ENCODE measurements at regions not wholly inside any gene's neighbourhood (a gene's known extent, or its start where the extent isn't known, plus 50 kb on each side); places are given as distances from the start of the nearest gene placed in this dataset.

- DNase-seq, result no peak
- TF ChIP-seq, protein P1, sequence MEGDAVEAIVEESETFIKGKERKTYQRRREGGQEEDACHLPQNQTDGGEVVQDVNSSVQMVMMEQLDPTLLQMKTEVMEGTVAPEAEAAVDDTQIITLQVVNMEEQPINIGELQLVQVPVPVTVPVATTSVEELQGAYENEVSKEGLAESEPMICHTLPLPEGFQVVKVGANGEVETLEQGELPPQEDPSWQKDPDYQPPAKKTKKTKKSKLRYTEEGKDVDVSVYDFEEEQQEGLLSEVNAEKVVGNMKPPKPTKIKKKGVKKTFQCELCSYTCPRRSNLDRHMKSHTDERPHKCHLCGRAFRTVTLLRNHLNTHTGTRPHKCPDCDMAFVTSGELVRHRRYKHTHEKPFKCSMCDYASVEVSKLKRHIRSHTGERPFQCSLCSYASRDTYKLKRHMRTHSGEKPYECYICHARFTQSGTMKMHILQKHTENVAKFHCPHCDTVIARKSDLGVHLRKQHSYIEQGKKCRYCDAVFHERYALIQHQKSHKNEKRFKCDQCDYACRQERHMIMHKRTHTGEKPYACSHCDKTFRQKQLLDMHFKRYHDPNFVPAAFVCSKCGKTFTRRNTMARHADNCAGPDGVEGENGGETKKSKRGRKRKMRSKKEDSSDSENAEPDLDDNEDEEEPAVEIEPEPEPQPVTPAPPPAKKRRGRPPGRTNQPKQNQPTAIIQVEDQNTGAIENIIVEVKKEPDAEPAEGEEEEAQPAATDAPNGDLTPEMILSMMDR (IDR thresholded peaks at IDR 0.05), result no peak
- no peaks in the 10 kb centered on the region for H4K20me1 ChIP-seq (ENCODE audit: insufficient read depth, low read length)
- H3K9ac ChIP-seq (ENCODE audit: insufficient read depth, low read length, poor library complexity, severe bottlenecking), result no peak overlapping the region
- H3K27me3 ChIP-seq (ENCODE audit: control insufficient read depth in 2 of 2, insufficient read depth in 2 of 2, low read length in 2 of 2), result no peaks in the 10 kb centered on the region
- Mint-ChIP-seq H3K9me3 (no peaks in the 10 kb centered on the region), H3K27me3 (ENCODE audit: low read depth in 3 of 3) (peaks cover 1 to 5% (median 3%) of the 10 kb centered on the region in 3 donors), H3K4me3 (no peak overlapping the region), H3K36me3 (no peaks in the 10 kb centered on the region), H3K4me1 (no peaks in the 10 kb centered on the region), H3K27ac (no peak overlapping the region)
- H3K36me3 ChIP-seq (replicated peaks in 1 of 2; ENCODE audit: control insufficient read depth in 1 of 2, insufficient read depth in 2 of 2, low read length in 2 of 2), result no peaks in the 10 kb centered on the region
- H2AFZ ChIP-seq (ENCODE audit: insufficient read depth, low read depth, low read length, poor library complexity, severe bottlenecking), result no peak overlapping the region
- no peaks in the 10 kb centered on the region for H3K9me3 ChIP-seq (replicated peaks in 1 of 2; ENCODE audit: control insufficient read depth in 1 of 2, insufficient read depth in 1 of 2, low read length in 2 of 2)
- no peaks in the 10 kb centered on the region for H3K4me1 ChIP-seq (ENCODE audit: control insufficient read depth in 1 of 2, insufficient read depth in 2 of 2, low read length in 2 of 2)
- WGBS (ENCODE audit: insufficient coverage), result no CpG with 5 or more reads among the region's 3 CpGs
- no peaks in the 10 kb centered on the region for H3K79me2 ChIP-seq (ENCODE audit: insufficient read depth, low read length)
- H3K4me3 ChIP-seq (replicated peaks in 1 of 3; ENCODE audit: low read depth in 2 of 3, low read length in 3 of 3), result no peak overlapping the region
- intact Hi-C loops (cut with micrococcal nuclease), result no loop called here
- H3K27ac ChIP-seq (ENCODE audit: low read depth in 1 of 2, low read length in 2 of 2), result no peak overlapping the region
- H3K4me2 ChIP-seq (replicated peaks; ENCODE audit: extremely low read depth, low read length, poor library complexity, severe bottlenecking), result no peak overlapping the region
Measured at GRCh38 chr2:209321076-209321475, 102.8 kb upstream of the MAP2 start.

GRCh38 chr2:209321581-209321980 is 102.3 kb upstream of the MAP2 start:
- Mint-ChIP-seq H3K36me3 (no peaks in the 10 kb centered on the region), H3K27ac (no peak overlapping the region), H3K27me3 (ENCODE audit: low read depth in 3 of 3) (peaks cover 1 to 5% (median 3%) of the 10 kb centered on the region in 3 donors), H3K4me3 (no peak overlapping the region), H3K4me1 (no peaks in the 10 kb centered on the region), H3K9me3 (no peaks in the 10 kb centered on the region)
- no peak overlapping the region for H3K9ac ChIP-seq (ENCODE audit: insufficient read depth, low read length, poor library complexity, severe bottlenecking)
- H4K20me1 ChIP-seq (ENCODE audit: insufficient read depth, low read length), result no peaks in the 10 kb centered on the region
- intact Hi-C loops (cut with micrococcal nuclease), result no loop called here
- TF ChIP-seq, protein P1 (IDR thresholded peaks at IDR 0.05), result no peak
- WGBS (ENCODE audit: insufficient coverage), result 100% methylated on average over 1 of the region's 3 CpGs
- no peaks in the 10 kb centered on the region for H3K4me1 ChIP-seq (ENCODE audit: control insufficient read depth in 1 of 2, insufficient read depth in 2 of 2, low read length in 2 of 2)
- no peaks in the 10 kb centered on the region for H3K79me2 ChIP-seq (ENCODE audit: insufficient read depth, low read length)
- no peak for DNase-seq
- no peak overlapping the region for H2AFZ ChIP-seq (ENCODE audit: insufficient read depth, low read depth, low read length, poor library complexity, severe bottlenecking)
- no peaks in the 10 kb centered on the region for H3K36me3 ChIP-seq (replicated peaks in 1 of 2; ENCODE audit: control insufficient read depth in 1 of 2, insufficient read depth in 2 of 2, low read length in 2 of 2)
- no peaks in the 10 kb centered on the region for H3K9me3 ChIP-seq (replicated peaks in 1 of 2; ENCODE audit: control insufficient read depth in 1 of 2, insufficient read depth in 1 of 2, low read length in 2 of 2)
- no peaks in the 10 kb centered on the region for H3K27me3 ChIP-seq (ENCODE audit: control insufficient read depth in 2 of 2, insufficient read depth in 2 of 2, low read length in 2 of 2)
- H3K4me2 ChIP-seq (replicated peaks; ENCODE audit: extremely low read depth, low read length, poor library complexity, severe bottlenecking), result no peak overlapping the region
- no peak overlapping the region for H3K27ac ChIP-seq (ENCODE audit: low read depth in 1 of 2, low read length in 2 of 2)
- H3K4me3 ChIP-seq (replicated peaks in 1 of 3; ENCODE audit: low read depth in 2 of 3, low read length in 3 of 3), result no peak overlapping the region
